Neuronal stem cell (in vitro differentiated cells): ENCODE measurements at regions not wholly inside any gene's neighbourhood (a gene's known extent, or its start where the extent isn't known, plus 50 kb on each side); places are given as distances from the start of the nearest gene placed in this dataset.

Experiments used
- DNase-seq: peaks from one replicate; pipeline ENCODE4 v3.0.0-alpha.2; 2013; ENCODE audit warnings: low spot score
- H2AFZ ChIP-seq: one replicate; pipeline ENCODE4 v1.6.1; 2013; ENCODE audit warnings: mild to moderate bottlenecking, low read length, inconsistent platforms
- H2AK5ac ChIP-seq: 2 replicates; pipeline ENCODE4 v1.6.1; 2013; ENCODE audit warnings: low read depth, mild to moderate bottlenecking, inconsistent platforms, low read length, moderate library complexity, mixed read lengths
- H2BK120ac ChIP-seq: 2 replicates; pipeline ENCODE4 v1.6.1; 2013; ENCODE audit warnings: low read depth, mild to moderate bottlenecking, inconsistent platforms, low read length, moderate library complexity, mixed read lengths
- H2BK12ac ChIP-seq: one replicate; pipeline ENCODE4 v1.6.1; 2013; ENCODE audit warnings: low read length, inconsistent platforms
- H2BK15ac ChIP-seq: 2 replicates; pipeline ENCODE4 v1.6.1; 2013; ENCODE audit warnings: mild to moderate bottlenecking, low read length, inconsistent platforms, mixed read lengths
- H2BK5ac ChIP-seq: one replicate; pipeline ENCODE4 v1.6.1; 2013; ENCODE audit warnings: inconsistent platforms, mild to moderate bottlenecking, low read length, moderate library complexity
- H3K14ac ChIP-seq: one replicate; pipeline ENCODE4 v1.6.1; 2013; ENCODE audit warnings: low read length, inconsistent platforms
- H3K18ac ChIP-seq: 2 replicates; pipeline ENCODE4 v1.6.1; 2013; ENCODE audit warnings: low read length, inconsistent platforms
- H3K23ac ChIP-seq: 2 replicates; pipeline ENCODE4 v1.6.1; 2013; ENCODE audit warnings: low read depth, mild to moderate bottlenecking, mixed read lengths, low read length, inconsistent platforms; ENCODE audit not compliant: poor library complexity
- H3K27ac ChIP-seq: replicated peaks from 3 replicates; pipeline ENCODE4 v1.5.1; 2013; ENCODE audit warnings: low read length, inconsistent platforms
- H3K27me3 ChIP-seq, 3 experiments: 2 replicates each; pipeline ENCODE4 v1.6.1; 2013; ENCODE audit warnings: low read length in 3 of 3, mild to moderate bottlenecking in 2 of 3, inconsistent platforms in 1 of 3, low read depth in 1 of 3, mixed read lengths in 1 of 3, moderate library complexity in 1 of 3; ENCODE audit not compliant: control insufficient read depth in 3 of 3, insufficient read depth in 3 of 3
- H3K36me3 ChIP-seq, 2 donors: replicated peaks in 1 of 2; 2 replicates each; pipeline ENCODE4 v1.6.1; 2013; ENCODE audit warnings: low read length in 2 of 2; ENCODE audit not compliant: control insufficient read depth in 2 of 2, insufficient read depth in 2 of 2
- H3K4ac ChIP-seq: 2 replicates; pipeline ENCODE4 v1.6.1; 2013; ENCODE audit warnings: inconsistent platforms, mild to moderate bottlenecking, low read length, moderate library complexity
- H3K4me1 ChIP-seq, 2 donors: 1 replicate in 1 of 2; 2 replicates in 1 of 2; pipeline ENCODE4 v1.6.1; 2013; ENCODE audit warnings: low read length in 2 of 2, low read depth in 1 of 2; ENCODE audit not compliant: control insufficient read depth in 2 of 2, insufficient read depth in 1 of 2
- H3K4me2 ChIP-seq: one replicate; pipeline ENCODE4 v1.6.1; 2013; ENCODE audit warnings: mild to moderate bottlenecking, low read length, inconsistent platforms; ENCODE audit not compliant: insufficient read depth, poor library complexity, severe bottlenecking
- H3K4me3 ChIP-seq, 2 donors: 2 replicates each; pipeline ENCODE4 v1.5.1; 2013; ENCODE audit warnings: low read length in 2 of 2, mild to moderate bottlenecking in 2 of 2, inconsistent platforms in 1 of 2, moderate library complexity in 1 of 2
- H3K79me1 ChIP-seq: one replicate; pipeline ENCODE4 v1.6.1; 2013; ENCODE audit warnings: low read depth, mild to moderate bottlenecking, inconsistent platforms, low read length, moderate library complexity
- H3K9ac ChIP-seq: one replicate; pipeline ENCODE4 v1.6.1; 2013; ENCODE audit warnings: mild to moderate bottlenecking, low read depth, low read length, inconsistent platforms; ENCODE audit not compliant: poor library complexity
- H3K9me3 ChIP-seq, 2 donors: replicated peaks in 1 of 2; 2 replicates each; pipeline versions ENCODE3 to v1.6.1; 2013; ENCODE audit warnings: low read length in 2 of 2, mild to moderate bottlenecking in 2 of 2, inconsistent platforms in 1 of 2, low read depth in 1 of 2, mixed read lengths in 1 of 2, moderate library complexity in 1 of 2; ENCODE audit not compliant: control insufficient read depth in 2 of 2, insufficient read depth in 1 of 2
- H4K8ac ChIP-seq: one replicate; pipeline ENCODE4 v1.6.1; 2013; ENCODE audit warnings: low read depth, mild to moderate bottlenecking, inconsistent platforms, low read length, moderate library complexity
- H4K91ac ChIP-seq: one replicate; pipeline ENCODE4 v1.6.1; 2013; ENCODE audit warnings: low read length, low read depth, mild to moderate bottlenecking, inconsistent platforms; ENCODE audit not compliant: poor library complexity
- WGBS, 2 donors: extraction: QIAGEN DNeasy Blood & Tissue Kit; methylation state at CpG; one replicate each; pipeline ENCODE4 v1.1.7; 2013; ENCODE audit warnings: missing lambda C conversion rate in 2 of 2, mixed read lengths in 1 of 2; ENCODE audit not compliant: insufficient read length in 2 of 2, insufficient replicate concordance in 1 of 2; ENCODE audit errors: extremely low coverage in 2 of 2; 5-methylcytosine and 5-hydroxymethylcytosine counted together

- no peak overlapping the region for H2BK120ac ChIP-seq
- no peak overlapping the region for H4K8ac ChIP-seq
- H2BK5ac ChIP-seq, result peak overlapping the region; percentile 18
- H3K14ac ChIP-seq, result no peak overlapping the region
- H2BK15ac ChIP-seq, result no peak overlapping the region
- no peak overlapping the region for H3K9ac ChIP-seq
- no peak for DNase-seq
- H3K4me2 ChIP-seq, result no peak overlapping the region
- H3K4ac ChIP-seq, result no peak overlapping the region
- H3K23ac ChIP-seq, result no peak overlapping the region
- WGBS, 2 donors, result no CpG with 5 or more reads among the region's 5 CpGs
- H3K4me3 ChIP-seq, result no peak overlapping the region
- no peaks in the 10 kb centered on the region for H3K9me3 ChIP-seq
- no peaks in the 10 kb centered on the region for H3K36me3 ChIP-seq
- H4K91ac ChIP-seq, result no peak overlapping the region
- no peaks in the 10 kb centered on the region for H3K27me3 ChIP-seq
- H2BK12ac ChIP-seq, result peak overlapping the region; percentile 70
- peaks cover 14 to 17% of the 10 kb centered on the region in 2 donors for H3K4me1 ChIP-seq
- H2AFZ ChIP-seq, result no peak overlapping the region
- no peaks in the 10 kb centered on the region for H3K79me1 ChIP-seq
- H3K18ac ChIP-seq, result peak overlapping the region; percentile 63
- H3K27ac ChIP-seq, result no peak overlapping the region
- H2AK5ac ChIP-seq, result no peak overlapping the region
These were observed 82.7 kb upstream of the BCAR3 start for GRCh38 chr1:93764366-93764750.

GRCh38 chr1:93763704-93764365, 82.2 kb upstream of the BCAR3 start:
- no peak for DNase-seq
- H2AFZ ChIP-seq, result no peak overlapping the region
- H3K36me3 ChIP-seq, result no peaks in the 10 kb centered on the region
- no peak overlapping the region for H2BK15ac ChIP-seq
- no peak overlapping the region for H3K4ac ChIP-seq
- H3K14ac ChIP-seq, result no peak overlapping the region
- H3K4me2 ChIP-seq, result no peak overlapping the region
- H3K9ac ChIP-seq, result no peak overlapping the region
- peaks cover 13 to 14% of the 10 kb centered on the region in 2 donors for H3K4me1 ChIP-seq
- no peak overlapping the region for H2BK12ac ChIP-seq
- no peak overlapping the region for H2BK5ac ChIP-seq
- WGBS, 2 donors, result no CpG with 5 or more reads among the region's 5 CpGs
- H3K9me3 ChIP-seq, result no peaks in the 10 kb centered on the region
- H2AK5ac ChIP-seq, result no peak overlapping the region
- no peak overlapping the region for H2BK120ac ChIP-seq
- no peak overlapping the region for H3K23ac ChIP-seq
- H3K27me3 ChIP-seq, result no peaks in the 10 kb centered on the region
- H4K8ac ChIP-seq, result no peak overlapping the region
- H4K91ac ChIP-seq, result no peak overlapping the region
- H3K27ac ChIP-seq, result no peak overlapping the region
- H3K18ac ChIP-seq, result no peak overlapping the region
- H3K79me1 ChIP-seq, result no peaks in the 10 kb centered on the region
- no peak overlapping the region for H3K4me3 ChIP-seq

GRCh38 chr1:93758842-93759515, 77.3 kb upstream of the BCAR3 start:
- H3K9ac ChIP-seq, result no peak overlapping the region
- no peak overlapping the region for H4K91ac ChIP-seq
- H3K4me2 ChIP-seq, result no peak overlapping the region
- peaks cover 6 to 22% of the 10 kb centered on the region in 2 donors for H3K4me1 ChIP-seq
- no peak overlapping the region for H2BK15ac ChIP-seq
- no peaks in the 10 kb centered on the region for H3K79me1 ChIP-seq
- H2AFZ ChIP-seq, result no peak overlapping the region
- no CpG with 5 or more reads among the region's 7 CpGs for WGBS, 2 donors
- H3K9me3 ChIP-seq, result no peaks in the 10 kb centered on the region
- H3K14ac ChIP-seq, result no peak overlapping the region
- H3K36me3 ChIP-seq, result no peaks in the 10 kb centered on the region
- no peak overlapping the region for H2BK12ac ChIP-seq
- no peak overlapping the region for H3K27ac ChIP-seq
- H3K27me3 ChIP-seq, result no peaks in the 10 kb centered on the region
- no peak overlapping the region for H4K8ac ChIP-seq
- H2BK120ac ChIP-seq, result no peak overlapping the region
- H3K18ac ChIP-seq, result no peak overlapping the region
- H2AK5ac ChIP-seq, result no peak overlapping the region
- no peak overlapping the region for H3K4me3 ChIP-seq
- no peak overlapping the region for H3K23ac ChIP-seq
- no peak overlapping the region for H2BK5ac ChIP-seq
- no peak for DNase-seq
- no peak overlapping the region for H3K4ac ChIP-seq

GRCh38 chr1:93757256-93758036, 75.8 kb upstream of the BCAR3 start:
- no CpG with 5 or more reads among the region's 8 CpGs for WGBS, 2 donors
- Histone ChIP-seq H3K4me3 (no peak overlapping the region), H2BK5ac (no peak overlapping the region), H3K4me1 (peaks cover 6 to 27% of the 10 kb centered on the region in 2 donors), H2BK12ac (no peak overlapping the region), H4K8ac (no peak overlapping the region), H3K4me2 (no peak overlapping the region), H3K27ac (no peak overlapping the region), H3K9ac (no peak overlapping the region), H2AFZ (peak overlapping the region; percentile 7), H3K14ac (no peak overlapping the region), H3K27me3 (no peaks in the 10 kb centered on the region), H3K23ac (no peak overlapping the region), H3K36me3 (no peaks in the 10 kb centered on the region), H3K9me3 (no peaks in the 10 kb centered on the region), H3K79me1 (no peaks in the 10 kb centered on the region), H4K91ac (no peak overlapping the region), H3K18ac (no peak overlapping the region), H2BK15ac (no peak overlapping the region), H2BK120ac (no peak overlapping the region), H3K4ac (no peak overlapping the region), H2AK5ac (peak overlapping the region; percentile 23)
- no peak for DNase-seq
